SK-N-SH treated with all-trans-retinoic acid at 6 μM for 48 hours (cell line): ENCODE measurements at regions not wholly inside any gene's neighbourhood (a gene's known extent, or its start where the extent isn't known, plus 50 kb on each side); places are given as distances from the start of the nearest gene placed in this dataset.

ENCODE experiments used
- ATAC-seq: fragments of 200-7000 bp; cut with Tn5 transposase; 3 replicates; pipeline ENCODE4 v1.9.1; 2020; ENCODE audit warnings: mild to moderate bottlenecking, moderate library complexity
- ARNTL ChIP-seq: fragments of 450-650 bp; formaldehyde crosslinking; IDR thresholded peaks from 2 replicates; pipeline ENCODE4 v1.5.0; 2020; ENCODE audit warnings: low read depth, mild to moderate bottlenecking, moderate library complexity, borderline replicate concordance
- BACH2 ChIP-seq: fragments of 250-450 bp; sonication (Bioruptor Pico); IDR thresholded peaks from 2 replicates; pipeline ENCODE4 v1.9.0; 2021; ENCODE audit warnings: mild to moderate bottlenecking, borderline replicate concordance
- CSDC2 ChIP-seq: fragments of 250-450 bp; sonication (Bioruptor Pico); IDR thresholded peaks from 2 replicates; pipeline ENCODE4 v1.5.0; 2020; ENCODE audit warnings: mild to moderate bottlenecking, moderate library complexity
- ESRRG ChIP-seq: fragments of 250-450 bp; sonication (Bioruptor Pico); IDR thresholded peaks from 2 replicates; pipeline ENCODE4 v1.6.1; 2021; ENCODE audit warnings: mild to moderate bottlenecking
- GLIS3 ChIP-seq: fragments of 250-450 bp; sonication (Bioruptor Pico); IDR thresholded peaks from 2 replicates; pipeline ENCODE4 v1.5.0; 2020; ENCODE audit warnings: mild to moderate bottlenecking, moderate library complexity
- ISL1 ChIP-seq: fragments of 250-450 bp; sonication (Bioruptor Pico); IDR thresholded peaks from 2 replicates; pipeline ENCODE4 v2.1.2; 2022; ENCODE audit warnings: mild to moderate bottlenecking, moderate library complexity
- OSR1 ChIP-seq: fragments of 250-450 bp; sonication (Bioruptor Pico); IDR thresholded peaks from 2 replicates; pipeline ENCODE4 v1.8.0; 2022; ENCODE audit warnings: moderate library complexity, mild to moderate bottlenecking, inconsistent platforms
- PATZ1 ChIP-seq: fragments of 250-450 bp; sonication (Bioruptor Pico); IDR thresholded peaks from 2 replicates; pipeline ENCODE4 v1.8.0; 2020; ENCODE audit warnings: mild to moderate bottlenecking, moderate library complexity, borderline replicate concordance
- POU6F1 ChIP-seq: fragments of 250-450 bp; sonication (Bioruptor Pico); IDR thresholded peaks from 2 replicates; pipeline ENCODE4 v1.8.0; 2021; ENCODE audit warnings: low read depth, mild to moderate bottlenecking, moderate library complexity, borderline replicate concordance
- PPARA ChIP-seq: fragments of 250-450 bp; sonication (Bioruptor Pico); IDR thresholded peaks from 2 replicates; pipeline ENCODE4 v1.5.0; 2020; ENCODE audit warnings: mild to moderate bottlenecking, borderline replicate concordance
- RARB ChIP-seq: fragments of 250-450 bp; sonication (Bioruptor Pico); IDR thresholded peaks from 2 replicates; pipeline ENCODE4 v1.8.0; 2021; ENCODE audit warnings: mild to moderate bottlenecking, moderate library complexity
- SNAI2 ChIP-seq: fragments of 250-450 bp; sonication (Bioruptor Pico); IDR thresholded peaks from 2 replicates; pipeline ENCODE4 v1.5.0; 2020; ENCODE audit warnings: mild to moderate bottlenecking, moderate library complexity
- TCF4 ChIP-seq: fragments of 250-450 bp; sonication (Bioruptor Pico); IDR thresholded peaks from 2 replicates; pipeline ENCODE4 v1.8.0; 2021; ENCODE audit warnings: mild to moderate bottlenecking, moderate library complexity, borderline replicate concordance
- TSHZ2 ChIP-seq: fragments of 250-450 bp; sonication (Bioruptor Pico); IDR thresholded peaks from 2 replicates; pipeline ENCODE4 v1.5.0; 2020; ENCODE audit warnings: mild to moderate bottlenecking, moderate library complexity
- ZC3H10 ChIP-seq: fragments of 250-450 bp; sonication (Bioruptor Pico); IDR thresholded peaks from 2 replicates; pipeline ENCODE4 v1.5.1; 2021; ENCODE audit warnings: mild to moderate bottlenecking, moderate library complexity
- ZFP3 ChIP-seq: fragments of 250-450 bp; sonication (Bioruptor Pico); IDR thresholded peaks from 2 replicates; pipeline ENCODE4 v1.5.0; 2020; ENCODE audit warnings: mild to moderate bottlenecking, moderate library complexity
- ZFP30 ChIP-seq: fragments of 450-650 bp; formaldehyde crosslinking; IDR thresholded peaks from 2 replicates; pipeline ENCODE4 v1.5.0; 2022; ENCODE audit warnings: mild to moderate bottlenecking, moderate library complexity
- ZNF565 ChIP-seq: fragments of 450-650 bp; formaldehyde crosslinking; conservative IDR thresholded peaks from 2 replicates; pipeline ENCODE4 v1.5.0; 2020; ENCODE audit warnings: low read depth, mild to moderate bottlenecking, moderate library complexity
- ZNF70 ChIP-seq: fragments of 450-650 bp; formaldehyde crosslinking; IDR thresholded peaks from 2 replicates; pipeline ENCODE4 v1.5.0; 2020; ENCODE audit warnings: mild to moderate bottlenecking, moderate library complexity
- ZNF8 ChIP-seq: fragments of 450-650 bp; formaldehyde crosslinking; IDR thresholded peaks from 2 replicates; pipeline ENCODE4 v1.5.0; 2020; ENCODE audit warnings: mild to moderate bottlenecking, moderate library complexity
- TF ChIP-seq, protein P1 (sequence below): fragments of 250-450 bp; sonication (Bioruptor Pico); IDR thresholded peaks from 2 replicates; pipeline ENCODE4 v1.5.1; 2020; ENCODE audit warnings: low read depth, mild to moderate bottlenecking, moderate library complexity
- TF ChIP-seq, protein P2 (sequence below): fragments of 250-450 bp; sonication (Bioruptor Pico); IDR thresholded peaks from 2 replicates; pipeline ENCODE4 v1.5.1; 2021; ENCODE audit warnings: mild to moderate bottlenecking, moderate library complexity

DNA sequence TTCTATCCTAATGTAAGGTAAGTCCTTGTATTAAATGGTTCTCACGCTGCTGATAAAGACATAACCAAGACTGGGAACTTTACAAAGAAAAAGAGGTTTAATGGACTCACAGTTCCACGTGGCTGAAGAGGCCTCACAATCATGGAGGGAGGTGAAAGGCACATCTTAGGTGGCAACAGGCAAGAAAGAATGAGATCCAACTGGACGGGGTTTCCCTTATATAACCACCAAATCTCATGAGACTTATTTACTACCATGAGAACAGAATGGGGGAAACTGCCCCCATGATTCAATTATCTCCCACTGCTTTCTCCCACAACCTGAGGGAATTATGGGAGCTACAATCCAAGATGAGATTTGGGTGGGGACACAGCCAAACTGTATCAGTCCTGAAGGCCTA, 136.6 kb downstream of the HTR1B start (continued):
- no peak for TF ChIP-seq GLIS3 (CRISPR knock-in tag)
- TF ChIP-seq, protein P1, sequence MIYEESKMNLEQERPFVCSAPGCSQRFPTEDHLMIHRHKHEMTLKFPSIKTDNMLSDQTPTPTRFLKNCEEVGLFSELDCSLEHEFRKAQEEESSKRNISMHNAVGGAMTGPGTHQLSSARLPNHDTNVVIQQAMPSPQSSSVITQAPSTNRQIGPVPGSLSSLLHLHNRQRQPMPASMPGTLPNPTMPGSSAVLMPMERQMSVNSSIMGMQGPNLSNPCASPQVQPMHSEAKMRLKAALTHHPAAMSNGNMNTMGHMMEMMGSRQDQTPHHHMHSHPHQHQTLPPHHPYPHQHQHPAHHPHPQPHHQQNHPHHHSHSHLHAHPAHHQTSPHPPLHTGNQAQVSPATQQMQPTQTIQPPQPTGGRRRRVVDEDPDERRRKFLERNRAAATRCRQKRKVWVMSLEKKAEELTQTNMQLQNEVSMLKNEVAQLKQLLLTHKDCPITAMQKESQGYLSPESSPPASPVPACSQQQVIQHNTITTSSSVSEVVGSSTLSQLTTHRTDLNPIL, result no peak

DNA sequence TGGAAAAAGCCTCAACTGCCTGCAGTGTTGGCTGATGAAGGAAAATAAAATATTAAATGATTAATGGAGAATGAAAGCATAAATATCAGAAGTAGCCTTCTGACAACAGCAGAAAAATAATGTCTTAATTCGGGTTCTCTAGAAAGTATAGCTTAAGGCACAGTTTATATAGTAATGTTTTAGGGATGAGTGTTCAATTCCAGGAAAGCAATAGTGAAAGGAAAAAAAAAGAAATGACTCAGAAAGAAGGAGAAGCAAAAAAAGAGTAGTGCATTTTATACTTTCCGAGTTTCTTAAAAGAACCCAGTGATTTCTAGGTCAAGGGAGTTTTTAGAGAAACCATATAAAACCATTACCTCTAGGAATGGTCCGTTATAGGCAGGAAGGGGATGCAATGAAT, 137.3 kb downstream of the HTR1B start:
- TF ChIP-seq ARNTL (CRISPR knock-in tag) (no peak), ESRRG (CRISPR knock-in tag) (no peak), GLIS3 (CRISPR knock-in tag) (no peak), TCF4 (no peak), ZNF565 (CRISPR knock-in tag) (no peak), ZNF70 (CRISPR knock-in tag) (no peak), PATZ1 (CRISPR knock-in tag) (no peak), CSDC2 (CRISPR knock-in tag) (no peak), PPARA (CRISPR knock-in tag) (no peak), RARB (CRISPR knock-in tag) (no peak), OSR1 (CRISPR knock-in tag) (no peak), ZFP30 (no peak), ZC3H10 (no peak), ZNF8 (CRISPR knock-in tag) (no peak), TSHZ2 (CRISPR knock-in tag) (no peak), SNAI2 (CRISPR knock-in tag) (no peak), ISL1 (CRISPR knock-in tag) (no peak), ZFP3 (CRISPR knock-in tag) (no peak)
- TF ChIP-seq, protein P2, sequence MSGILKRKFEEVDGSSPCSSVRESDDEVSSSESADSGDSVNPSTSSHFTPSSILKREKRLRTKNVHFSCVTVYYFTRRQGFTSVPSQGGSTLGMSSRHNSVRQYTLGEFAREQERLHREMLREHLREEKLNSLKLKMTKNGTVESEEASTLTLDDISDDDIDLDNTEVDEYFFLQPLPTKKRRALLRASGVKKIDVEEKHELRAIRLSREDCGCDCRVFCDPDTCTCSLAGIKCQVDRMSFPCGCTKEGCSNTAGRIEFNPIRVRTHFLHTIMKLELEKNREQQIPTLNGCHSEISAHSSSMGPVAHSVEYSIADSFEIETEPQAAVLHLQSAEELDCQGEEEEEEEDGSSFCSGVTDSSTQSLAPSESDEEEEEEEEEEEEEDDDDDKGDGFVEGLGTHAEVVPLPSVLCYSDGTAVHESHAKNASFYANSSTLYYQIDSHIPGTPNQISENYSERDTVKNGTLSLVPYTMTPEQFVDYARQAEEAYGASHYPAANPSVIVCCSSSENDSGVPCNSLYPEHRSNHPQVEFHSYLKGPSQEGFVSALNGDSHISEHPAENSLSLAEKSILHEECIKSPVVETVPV (CRISPR knock-in tag), result no peak
- TF ChIP-seq, protein P1, result no peak
- TF ChIP-seq, all 23 proteins: peak for 0
- no peak for ATAC-seq

GRCh38 chr6:77324866-77325265, 138.4 kb downstream of the HTR1B start:
- no peak for TF ChIP-seq ZNF565 (CRISPR knock-in tag)
- no peak for TF ChIP-seq BACH2 (CRISPR knock-in tag)
- TF ChIP-seq POU6F1 (CRISPR knock-in tag), result no peak
- TF ChIP-seq OSR1 (CRISPR knock-in tag), result no peak
- no peak for TF ChIP-seq SNAI2 (CRISPR knock-in tag)
- no peak for TF ChIP-seq ESRRG (CRISPR knock-in tag)
- no peak for TF ChIP-seq PPARA (CRISPR knock-in tag)
- TF ChIP-seq GLIS3 (CRISPR knock-in tag), result no peak
- no peak for TF ChIP-seq ZNF8 (CRISPR knock-in tag)
- TF ChIP-seq CSDC2 (CRISPR knock-in tag), result no peak
- TF ChIP-seq, all 23 proteins: peak for 0

More at GRCh38 chr6:77324866-77325265, 138.4 kb downstream of the HTR1B start:
- no peak for ATAC-seq
